ENCODE measurements at regions not wholly inside any gene's neighbourhood (a gene's known extent, or its start where the extent isn't known, plus 50 kb on each side); places are given as distances from the start of the nearest gene placed in this dataset.

DNA sequence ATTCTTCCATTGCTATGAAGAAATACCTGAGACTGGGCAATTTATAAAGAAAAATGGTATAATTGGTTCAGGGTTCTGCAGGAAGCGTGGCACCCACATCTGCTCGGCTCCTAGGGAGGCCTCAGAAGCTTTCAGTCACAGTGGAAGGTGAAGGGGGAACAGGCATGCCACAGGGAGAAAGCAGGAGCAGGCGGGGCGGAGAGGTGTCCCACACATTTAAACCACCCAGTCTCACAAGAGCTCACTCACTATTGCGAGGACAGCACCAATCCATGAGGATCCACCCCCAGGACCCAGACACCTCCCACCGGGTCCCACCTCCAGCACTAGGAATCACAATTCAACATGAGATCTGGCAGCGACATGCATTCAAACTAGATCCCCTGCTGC is 56.0 kb upstream of the C14orf180 start:
- no peaks in the 10 kb centered on the region for H3K4me1 ChIP-seq (ENCODE audit: control insufficient read depth, insufficient read depth, low read length)
- CTCF ChIA-PET, result interaction anchor here (0.5 kb wide), 1 partner anchor 1850 kb away, joined by 3 read pairs; no protein-coding TSS in a partner anchor
- TF ChIP-seq, protein P1, sequence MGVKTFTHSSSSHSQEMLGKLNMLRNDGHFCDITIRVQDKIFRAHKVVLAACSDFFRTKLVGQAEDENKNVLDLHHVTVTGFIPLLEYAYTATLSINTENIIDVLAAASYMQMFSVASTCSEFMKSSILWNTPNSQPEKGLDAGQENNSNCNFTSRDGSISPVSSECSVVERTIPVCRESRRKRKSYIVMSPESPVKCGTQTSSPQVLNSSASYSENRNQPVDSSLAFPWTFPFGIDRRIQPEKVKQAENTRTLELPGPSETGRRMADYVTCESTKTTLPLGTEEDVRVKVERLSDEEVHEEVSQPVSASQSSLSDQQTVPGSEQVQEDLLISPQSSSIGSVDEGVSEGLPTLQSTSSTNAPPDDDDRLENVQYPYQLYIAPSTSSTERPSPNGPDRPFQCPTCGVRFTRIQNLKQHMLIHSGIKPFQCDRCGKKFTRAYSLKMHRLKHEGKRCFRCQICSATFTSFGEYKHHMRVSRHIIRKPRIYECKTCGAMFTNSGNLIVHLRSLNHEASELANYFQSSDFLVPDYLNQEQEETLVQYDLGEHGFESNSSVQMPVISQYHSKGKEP (tag by site-specific recombination; IDR thresholded peaks at IDR 0.05), result no peak
- no peaks in the 10 kb centered on the region; a peak in 1 of 3 replicates for H3K36me3 ChIP-seq (ENCODE audit: control insufficient read depth in 2 of 2, insufficient read depth in 1 of 2, low read length in 2 of 2)
- POLR2A ChIA-PET, result no interaction called here
- H3K4me3 ChIP-seq (ENCODE audit: low read depth, low read length), result no peak overlapping the region
- no peaks in the 10 kb centered on the region for H3K9me3 ChIP-seq (ENCODE audit: control insufficient read depth, insufficient read depth, low read depth, low read length)
- H3K27ac ChIP-seq (ENCODE audit: extremely low read depth, low read depth, low read length), result no peak overlapping the region

DNA sequence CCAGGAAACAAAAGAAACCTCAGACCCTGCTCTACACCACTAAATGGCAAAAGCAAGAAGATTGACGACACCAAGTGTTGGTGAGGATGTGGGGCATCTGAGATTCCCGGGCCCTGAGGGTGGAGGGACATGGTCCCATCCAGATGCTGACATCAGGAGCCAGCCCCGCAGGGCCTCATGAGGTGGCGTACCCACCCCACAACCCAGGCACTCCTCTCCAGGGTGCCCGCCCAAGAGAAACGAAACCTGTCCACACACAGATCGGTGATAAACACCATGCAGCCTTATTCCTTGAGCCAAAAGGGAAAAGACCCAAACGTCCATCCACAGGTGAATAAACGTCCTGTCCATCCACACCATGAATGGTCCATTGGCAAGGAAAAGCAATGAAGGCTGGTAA is 54.8 kb upstream of the C14orf180 start:
- ChIA-PET CTCF (no interaction called here), POLR2A (no interaction called here)
- TF ChIP-seq ZNF157 (tag by site-specific recombination; IDR thresholded peaks at IDR 0.05), result no peak
- no peak for TF ChIP-seq ZNF311 (tag by site-specific recombination; IDR thresholded peaks at IDR 0.05; ENCODE audit: borderline replicate concordance)
- no peak for TF ChIP-seq ZNF792 (tag by site-specific recombination; IDR thresholded peaks at IDR 0.05)
- no peak for TF ChIP-seq ZNF843 (tag by site-specific recombination; IDR thresholded peaks at IDR 0.05)
- no peak for TF ChIP-seq SP3 (tag by site-specific recombination; IDR thresholded peaks at IDR 0.05)
- TF ChIP-seq ZNF571 (tag by site-specific recombination; IDR thresholded peaks at IDR 0.05), result no peak
- TF ChIP-seq, protein P2, sequence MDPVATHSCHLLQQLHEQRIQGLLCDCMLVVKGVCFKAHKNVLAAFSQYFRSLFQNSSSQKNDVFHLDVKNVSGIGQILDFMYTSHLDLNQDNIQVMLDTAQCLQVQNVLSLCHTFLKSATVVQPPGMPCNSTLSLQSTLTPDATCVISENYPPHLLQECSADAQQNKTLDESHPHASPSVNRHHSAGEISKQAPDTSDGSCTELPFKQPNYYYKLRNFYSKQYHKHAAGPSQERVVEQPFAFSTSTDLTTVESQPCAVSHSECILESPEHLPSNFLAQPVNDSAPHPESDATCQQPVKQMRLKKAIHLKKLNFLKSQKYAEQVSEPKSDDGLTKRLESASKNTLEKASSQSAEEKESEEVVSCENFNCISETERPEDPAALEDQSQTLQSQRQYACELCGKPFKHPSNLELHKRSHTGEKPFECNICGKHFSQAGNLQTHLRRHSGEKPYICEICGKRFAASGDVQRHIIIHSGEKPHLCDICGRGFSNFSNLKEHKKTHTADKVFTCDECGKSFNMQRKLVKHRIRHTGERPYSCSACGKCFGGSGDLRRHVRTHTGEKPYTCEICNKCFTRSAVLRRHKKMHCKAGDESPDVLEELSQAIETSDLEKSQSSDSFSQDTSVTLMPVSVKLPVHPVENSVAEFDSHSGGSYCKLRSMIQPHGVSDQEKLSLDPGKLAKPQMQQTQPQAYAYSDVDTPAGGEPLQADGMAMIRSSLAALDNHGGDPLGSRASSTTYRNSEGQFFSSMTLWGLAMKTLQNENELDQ (tag by site-specific recombination; IDR thresholded peaks at IDR 0.05; ENCODE audit: low read depth), result no peak
- TF ChIP-seq ZNF561 (tag by site-specific recombination; IDR thresholded peaks at IDR 0.05; ENCODE audit: borderline replicate concordance), result no peak
- TF ChIP-seq, protein P3, sequence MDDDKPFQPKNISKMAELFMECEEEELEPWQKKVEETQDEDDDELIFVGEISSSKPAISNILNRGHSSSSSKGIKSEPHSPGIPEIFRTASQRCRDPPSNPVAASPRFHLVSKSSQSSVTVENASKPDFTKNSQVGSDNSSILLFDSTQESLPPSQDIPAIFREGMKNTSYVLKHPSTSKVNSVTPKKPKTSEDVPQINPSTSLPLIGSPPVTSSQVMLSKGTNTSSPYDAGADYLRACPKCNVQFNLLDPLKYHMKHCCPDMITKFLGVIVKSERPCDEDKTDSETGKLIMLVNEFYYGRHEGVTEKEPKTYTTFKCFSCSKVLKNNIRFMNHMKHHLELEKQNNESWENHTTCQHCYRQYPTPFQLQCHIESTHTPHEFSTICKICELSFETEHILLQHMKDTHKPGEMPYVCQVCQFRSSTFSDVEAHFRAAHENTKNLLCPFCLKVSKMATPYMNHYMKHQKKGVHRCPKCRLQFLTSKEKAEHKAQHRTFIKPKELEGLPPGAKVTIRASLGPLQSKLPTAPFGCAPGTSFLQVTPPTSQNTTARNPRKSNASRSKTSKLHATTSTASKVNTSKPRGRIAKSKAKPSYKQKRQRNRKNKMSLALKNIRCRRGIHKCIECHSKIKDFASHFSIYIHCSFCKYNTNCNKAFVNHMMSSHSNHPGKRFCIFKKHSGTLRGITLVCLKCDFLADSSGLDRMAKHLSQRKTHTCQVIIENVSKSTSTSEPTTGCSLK (tag by site-specific recombination; IDR thresholded peaks at IDR 0.05), result no peak
- TF ChIP-seq GLI4 (tag by site-specific recombination; IDR thresholded peaks at IDR 0.05), result no peak
- H3K4me3 ChIP-seq (ENCODE audit: low read depth, low read length), result no peak overlapping the region
- H3K36me3 ChIP-seq (ENCODE audit: control insufficient read depth in 2 of 2, insufficient read depth in 1 of 2, low read length in 2 of 2), result no peaks in the 10 kb centered on the region; a peak in 1 of 3 replicates
- no peaks in the 10 kb centered on the region for H3K4me1 ChIP-seq (ENCODE audit: control insufficient read depth, insufficient read depth, low read length)
- no peaks in the 10 kb centered on the region for H3K9me3 ChIP-seq (ENCODE audit: control insufficient read depth, insufficient read depth, low read depth, low read length)
- no peak overlapping the region for H3K27ac ChIP-seq (ENCODE audit: extremely low read depth, low read depth, low read length)

DNA sequence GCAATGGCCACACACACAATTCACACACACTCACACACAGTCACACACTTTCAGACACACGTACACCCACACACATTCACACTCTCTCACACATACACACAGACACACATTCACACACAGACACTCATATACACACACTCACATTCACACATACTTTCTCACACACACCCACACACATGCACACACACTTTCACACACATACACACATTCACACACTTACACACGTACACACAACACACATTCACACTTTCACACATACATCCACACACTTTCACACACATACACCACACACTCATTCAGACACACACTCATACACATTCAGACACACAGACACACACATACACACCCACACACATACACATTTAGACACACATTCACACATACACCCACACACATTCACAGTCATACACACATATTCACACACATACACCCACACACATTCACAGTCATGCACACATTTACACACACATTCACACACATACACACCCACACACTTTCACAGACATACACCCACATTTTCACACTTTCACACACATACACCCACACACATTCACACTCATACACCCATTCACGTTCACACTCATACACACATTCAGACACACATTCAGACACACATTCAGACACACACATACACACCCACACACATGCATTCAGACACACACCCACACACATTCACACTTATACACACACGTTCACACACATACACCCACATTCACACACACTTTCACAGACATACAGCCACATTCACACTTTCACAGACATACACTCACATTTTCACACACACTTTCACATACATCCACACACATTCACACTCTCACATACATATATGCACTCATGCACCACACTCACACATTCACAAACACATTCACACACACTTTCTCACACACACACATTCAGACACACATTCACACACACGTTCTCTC is 52.6 kb upstream of the C14orf180 start:
- POLR2A ChIA-PET, result no interaction called here
- H3K27ac ChIP-seq (ENCODE audit: extremely low read depth, low read depth, low read length), result no peak overlapping the region
- H3K4me1 ChIP-seq (ENCODE audit: control insufficient read depth, insufficient read depth, low read length), result no peaks in the 10 kb centered on the region
- CTCF ChIA-PET, result no interaction called here
- no peaks in the 10 kb centered on the region for H3K9me3 ChIP-seq (ENCODE audit: control insufficient read depth, insufficient read depth, low read depth, low read length)
- H3K4me3 ChIP-seq (ENCODE audit: low read depth, low read length), result no peak overlapping the region
- H3K36me3 ChIP-seq (ENCODE audit: control insufficient read depth in 2 of 2, insufficient read depth in 1 of 2, low read length in 2 of 2), result no peaks in the 10 kb centered on the region; a peak in 1 of 3 replicates
- TF ChIP-seq, protein P4, sequence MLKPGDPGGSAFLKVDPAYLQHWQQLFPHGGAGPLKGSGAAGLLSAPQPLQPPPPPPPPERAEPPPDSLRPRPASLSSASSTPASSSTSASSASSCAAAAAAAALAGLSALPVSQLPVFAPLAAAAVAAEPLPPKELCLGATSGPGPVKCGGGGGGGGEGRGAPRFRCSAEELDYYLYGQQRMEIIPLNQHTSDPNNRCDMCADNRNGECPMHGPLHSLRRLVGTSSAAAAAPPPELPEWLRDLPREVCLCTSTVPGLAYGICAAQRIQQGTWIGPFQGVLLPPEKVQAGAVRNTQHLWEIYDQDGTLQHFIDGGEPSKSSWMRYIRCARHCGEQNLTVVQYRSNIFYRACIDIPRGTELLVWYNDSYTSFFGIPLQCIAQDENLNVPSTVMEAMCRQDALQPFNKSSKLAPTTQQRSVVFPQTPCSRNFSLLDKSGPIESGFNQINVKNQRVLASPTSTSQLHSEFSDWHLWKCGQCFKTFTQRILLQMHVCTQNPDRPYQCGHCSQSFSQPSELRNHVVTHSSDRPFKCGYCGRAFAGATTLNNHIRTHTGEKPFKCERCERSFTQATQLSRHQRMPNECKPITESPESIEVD (tag by site-specific recombination; IDR thresholded peaks at IDR 0.05), result no peak
- no peak for TF ChIP-seq ZNF138 (tag by site-specific recombination; IDR thresholded peaks at IDR 0.05; ENCODE audit: borderline replicate concordance)
- TF ChIP-seq, protein P5, sequence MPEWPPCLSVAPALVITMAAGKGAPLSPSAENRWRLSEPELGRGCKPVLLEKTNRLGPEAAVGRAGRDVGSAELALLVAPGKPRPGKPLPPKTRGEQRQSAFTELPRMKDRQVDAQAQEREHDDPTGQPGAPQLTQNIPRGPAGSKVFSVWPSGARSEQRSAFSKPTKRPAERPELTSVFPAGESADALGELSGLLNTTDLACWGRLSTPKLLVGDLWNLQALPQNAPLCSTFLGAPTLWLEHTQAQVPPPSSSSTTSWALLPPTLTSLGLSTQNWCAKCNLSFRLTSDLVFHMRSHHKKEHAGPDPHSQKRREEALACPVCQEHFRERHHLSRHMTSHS (tag by site-specific recombination; IDR thresholded peaks at IDR 0.05), result peak; percentile 56; the same call in 1 of the 2 replicates
- TF ChIP-seq, protein P6, sequence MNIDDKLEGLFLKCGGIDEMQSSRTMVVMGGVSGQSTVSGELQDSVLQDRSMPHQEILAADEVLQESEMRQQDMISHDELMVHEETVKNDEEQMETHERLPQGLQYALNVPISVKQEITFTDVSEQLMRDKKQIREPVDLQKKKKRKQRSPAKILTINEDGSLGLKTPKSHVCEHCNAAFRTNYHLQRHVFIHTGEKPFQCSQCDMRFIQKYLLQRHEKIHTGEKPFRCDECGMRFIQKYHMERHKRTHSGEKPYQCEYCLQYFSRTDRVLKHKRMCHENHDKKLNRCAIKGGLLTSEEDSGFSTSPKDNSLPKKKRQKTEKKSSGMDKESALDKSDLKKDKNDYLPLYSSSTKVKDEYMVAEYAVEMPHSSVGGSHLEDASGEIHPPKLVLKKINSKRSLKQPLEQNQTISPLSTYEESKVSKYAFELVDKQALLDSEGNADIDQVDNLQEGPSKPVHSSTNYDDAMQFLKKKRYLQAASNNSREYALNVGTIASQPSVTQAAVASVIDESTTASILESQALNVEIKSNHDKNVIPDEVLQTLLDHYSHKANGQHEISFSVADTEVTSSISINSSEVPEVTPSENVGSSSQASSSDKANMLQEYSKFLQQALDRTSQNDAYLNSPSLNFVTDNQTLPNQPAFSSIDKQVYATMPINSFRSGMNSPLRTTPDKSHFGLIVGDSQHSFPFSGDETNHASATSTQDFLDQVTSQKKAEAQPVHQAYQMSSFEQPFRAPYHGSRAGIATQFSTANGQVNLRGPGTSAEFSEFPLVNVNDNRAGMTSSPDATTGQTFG (tag by site-specific recombination; IDR thresholded peaks at IDR 0.05; ENCODE audit: borderline replicate concordance), result 0 out of 2 replicates have a peak, but pooled peaks have one; percentile 14
- TF ChIP-seq ZNF561 (tag by site-specific recombination; IDR thresholded peaks at IDR 0.05; ENCODE audit: borderline replicate concordance), result no peak
- TF ChIP-seq, protein P1 (tag by site-specific recombination; IDR thresholded peaks at IDR 0.05), result no peak

Measured in HEK293 (cell line).